GM23248 (cell line): ENCODE measurements at regions not wholly inside any gene's neighbourhood (a gene's known extent, or its start where the extent isn't known, plus 50 kb on each side); places are given as distances from the start of the nearest gene placed in this dataset.

Experiments used
- DNase-seq: peaks from one replicate; pipeline ENCODE4 v3.0.0-alpha.2; 2015
- H2AFZ ChIP-seq: fragments of 200-600 bp; sonication (generic); 2 replicates; pipeline ENCODE4 v1.6.1; 2016; ENCODE audit warnings: antibody characterized with exemption
- H3F3A ChIP-seq: fragments of 200-600 bp; sonication (generic); 2 replicates; pipeline ENCODE4 v1.6.1; 2016; ENCODE audit warnings: mild to moderate bottlenecking, antibody characterized with exemption, mixed run types; ENCODE audit not compliant: insufficient read depth
- H3K27ac ChIP-seq: fragments of 200-600 bp; sonication (generic); 2 replicates; pipeline ENCODE4 v1.5.1; 2016; ENCODE audit warnings: mild to moderate bottlenecking
- H3K27me3 ChIP-seq: fragments of 200-600 bp; sonication (generic); replicated peaks from 2 replicates; pipeline ENCODE4 v1.6.1; 2016; ENCODE audit warnings: mild to moderate bottlenecking; ENCODE audit not compliant: insufficient read depth
- H3K36me3 ChIP-seq: fragments of 200-600 bp; sonication (generic); 2 replicates; pipeline ENCODE4 v1.6.1; 2016; ENCODE audit warnings: low read depth, mild to moderate bottlenecking
- H3K4me1 ChIP-seq: fragments of 200-600 bp; sonication (generic); 2 replicates; pipeline ENCODE4 v1.6.1; 2016; ENCODE audit warnings: mild to moderate bottlenecking; ENCODE audit not compliant: insufficient read depth
- H3K4me2 ChIP-seq: fragments of 200-600 bp; sonication (generic); one replicate; pipeline ENCODE4 v1.6.1; 2016; ENCODE audit warnings: mild to moderate bottlenecking; ENCODE audit not compliant: unreplicated experiment
- H3K4me3 ChIP-seq: fragments of 200-600 bp; sonication (generic); 2 replicates; pipeline ENCODE4 v1.5.1; 2016; ENCODE audit warnings: mild to moderate bottlenecking
- H3K79me2 ChIP-seq: fragments of 200-600 bp; sonication (generic); 2 replicates; pipeline ENCODE4 v1.6.1; 2016; ENCODE audit warnings: mild to moderate bottlenecking; ENCODE audit not compliant: insufficient read depth
- H3K9ac ChIP-seq: fragments of 200-600 bp; sonication (generic); 2 replicates; pipeline ENCODE4 v1.6.1; 2016; ENCODE audit warnings: mild to moderate bottlenecking
- H3K9me2 ChIP-seq: fragments of 200-600 bp; sonication (generic); 2 replicates; pipeline ENCODE4 v1.6.1; 2016; ENCODE audit warnings: mixed run types, mild to moderate bottlenecking, moderate library complexity; ENCODE audit not compliant: insufficient read depth
- H3K9me3 ChIP-seq: fragments of 200-600 bp; sonication (generic); one replicate; pipeline ENCODE4 v1.6.1; 2017; ENCODE audit warnings: low read depth
- H4K20me1 ChIP-seq: fragments of 200-600 bp; sonication (generic); 2 replicates; pipeline ENCODE4 v1.6.0; 2016; ENCODE audit not compliant: insufficient read depth
- EZH2 ChIP-seq: fragments of 200-600 bp; sonication (generic); IDR thresholded peaks from 2 replicates; pipeline ENCODE4 v1.6.1; 2018; ENCODE audit warnings: antibody characterized with exemption, mild to moderate bottlenecking; ENCODE audit not compliant: insufficient read depth, poor library complexity, severe bottlenecking
- EZH2phosphoT487 ChIP-seq: fragments of 200-600 bp; sonication (generic); IDR thresholded peaks from 2 replicates; pipeline ENCODE4 v1.6.1; 2018; ENCODE audit warnings: antibody characterized with exemption, moderate library complexity, mild to moderate bottlenecking, low read depth; ENCODE audit not compliant: insufficient read depth
- WGBS, 2 experiments: methylation state at CpG; one replicate each; pipeline ENCODE4 v1.1.6; 2015 to 2017; ENCODE audit warnings: low lambda C conversion rate in 2 of 2, low coverage in 1 of 2; ENCODE audit errors: missing lambda C conversion rate in 2 of 2; 5-methylcytosine and 5-hydroxymethylcytosine counted together
- in situ Hi-C: fragments of 300-500 bp; cut with MboI; formaldehyde crosslinking; loops from 2 replicates; pipeline ENCODE4 v1.15.0; 2020

DNA sequence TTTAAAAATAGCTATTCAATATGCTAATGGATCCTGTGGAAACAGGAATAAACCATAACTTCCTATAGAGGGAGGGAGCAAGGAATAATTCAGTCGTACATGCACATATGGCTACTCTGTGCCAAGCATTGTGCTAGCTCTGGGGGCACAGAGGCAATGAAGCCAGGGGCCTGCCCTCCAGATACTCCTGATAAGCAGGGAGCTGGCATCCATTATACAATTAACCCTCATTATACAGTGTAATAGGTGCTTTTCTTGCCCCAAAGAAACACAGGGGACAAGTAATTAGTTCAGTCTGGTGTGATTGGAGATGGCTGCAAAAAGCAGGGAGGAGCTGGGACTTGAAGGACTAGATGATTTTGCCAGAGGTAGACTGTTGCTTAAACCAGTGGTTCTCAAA is 200.4 kb downstream of the SREK1 start:
- Histone ChIP-seq H3K4me3 (no peak overlapping the region), H3K4me2 (no peak overlapping the region), H3K9ac (no peak overlapping the region), H3K4me1 (peaks cover 7% of the 10 kb centered on the region; the same call in 1 of the 2 replicates), H3K36me3 (no peaks in the 10 kb centered on the region), H3K9me3 (no peaks in the 10 kb centered on the region), H3F3A (no peaks in the 10 kb centered on the region), H3K79me2 (no peaks in the 10 kb centered on the region), H3K9me2 (no peaks in the 10 kb centered on the region), H4K20me1 (no peaks in the 10 kb centered on the region), H2AFZ (no peak overlapping the region), H3K27me3 (peaks cover 9% of the 10 kb centered on the region), H3K27ac (no peak overlapping the region)
- WGBS, 2 experiments = 39 to 47% methylated on average over 1 of the region's 1 CpG
- in situ Hi-C loops = no loop called here
- TF ChIP-seq EZH2 = no peak
- no peak for TF ChIP-seq EZH2phosphoT487
- DNase-seq = no peak

DNA sequence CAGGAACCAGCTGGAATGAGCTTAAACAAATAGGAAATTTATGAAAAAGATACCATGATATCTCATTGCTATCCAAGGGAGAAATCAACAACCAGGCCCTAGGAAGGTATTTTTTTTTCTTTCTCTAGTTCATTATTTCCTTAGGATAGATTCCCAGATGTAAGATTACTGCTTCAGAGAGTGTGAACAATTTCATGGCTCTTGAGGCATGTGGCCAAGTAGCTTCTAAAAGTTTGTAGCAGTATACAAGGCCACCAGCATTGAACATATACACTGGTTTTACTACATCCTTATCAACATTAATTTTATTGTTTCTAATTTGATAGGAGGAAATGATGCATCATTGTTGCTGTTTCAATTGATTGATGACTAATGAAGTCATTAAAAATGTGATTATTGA is 201.2 kb downstream of the SREK1 start:
- Histone ChIP-seq H3K9me3 (no peaks in the 10 kb centered on the region), H3K79me2 (no peaks in the 10 kb centered on the region), H3K4me3 (no peak overlapping the region), H3K27ac (no peak overlapping the region), H3K4me1 (peaks cover 1% of the 10 kb centered on the region; the same call in 1 of the 2 replicates), H3F3A (no peaks in the 10 kb centered on the region), H2AFZ (no peak overlapping the region), H3K4me2 (no peak overlapping the region), H3K27me3 (peaks cover 16% of the 10 kb centered on the region), H3K9me2 (no peaks in the 10 kb centered on the region), H4K20me1 (no peaks in the 10 kb centered on the region), H3K36me3 (no peaks in the 10 kb centered on the region), H3K9ac (no peak overlapping the region)
- in situ Hi-C loops = no loop called here
- no peak for DNase-seq
- TF ChIP-seq EZH2 = no peak

DNA sequence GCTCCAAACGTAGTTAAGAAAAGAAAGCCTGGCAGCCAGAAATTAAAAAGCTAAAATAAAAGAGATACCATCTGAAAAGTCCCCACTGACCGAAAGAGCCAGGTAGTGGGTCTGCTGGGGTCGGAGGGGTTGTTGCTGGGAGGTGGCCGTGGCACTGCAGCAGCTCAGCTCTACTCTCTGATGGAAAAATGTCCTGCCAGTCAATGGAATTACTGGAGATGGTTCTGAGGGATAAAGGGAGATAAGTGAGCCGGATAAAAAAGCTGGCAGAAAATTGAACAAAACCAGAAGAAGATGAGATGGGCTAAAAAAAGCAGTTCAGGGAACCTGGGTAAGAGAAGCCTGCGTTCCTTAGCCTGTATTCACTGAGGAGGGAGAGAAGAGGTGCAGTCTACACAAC is 202.8 kb downstream of the SREK1 start:
- Histone ChIP-seq H3K27me3 (peaks cover 18% of the 10 kb centered on the region), H3F3A (no peaks in the 10 kb centered on the region), H3K27ac (no peak overlapping the region), H3K79me2 (no peaks in the 10 kb centered on the region), H3K4me2 (no peak overlapping the region), H3K4me1 (no peaks in the 10 kb centered on the region), H3K36me3 (no peaks in the 10 kb centered on the region), H3K4me3 (no peak overlapping the region), H3K9me3 (no peaks in the 10 kb centered on the region), H3K9me2 (no peaks in the 10 kb centered on the region), H4K20me1 (no peaks in the 10 kb centered on the region), H2AFZ (no peak overlapping the region), H3K9ac (no peak overlapping the region)
- no peak for TF ChIP-seq EZH2
- no peak for TF ChIP-seq EZH2phosphoT487
- in situ Hi-C loops = no loop called here
- WGBS, 2 experiments = 40 to 44% methylated on average over 6 of the region's 6 CpGs
- no peak for DNase-seq

DNA sequence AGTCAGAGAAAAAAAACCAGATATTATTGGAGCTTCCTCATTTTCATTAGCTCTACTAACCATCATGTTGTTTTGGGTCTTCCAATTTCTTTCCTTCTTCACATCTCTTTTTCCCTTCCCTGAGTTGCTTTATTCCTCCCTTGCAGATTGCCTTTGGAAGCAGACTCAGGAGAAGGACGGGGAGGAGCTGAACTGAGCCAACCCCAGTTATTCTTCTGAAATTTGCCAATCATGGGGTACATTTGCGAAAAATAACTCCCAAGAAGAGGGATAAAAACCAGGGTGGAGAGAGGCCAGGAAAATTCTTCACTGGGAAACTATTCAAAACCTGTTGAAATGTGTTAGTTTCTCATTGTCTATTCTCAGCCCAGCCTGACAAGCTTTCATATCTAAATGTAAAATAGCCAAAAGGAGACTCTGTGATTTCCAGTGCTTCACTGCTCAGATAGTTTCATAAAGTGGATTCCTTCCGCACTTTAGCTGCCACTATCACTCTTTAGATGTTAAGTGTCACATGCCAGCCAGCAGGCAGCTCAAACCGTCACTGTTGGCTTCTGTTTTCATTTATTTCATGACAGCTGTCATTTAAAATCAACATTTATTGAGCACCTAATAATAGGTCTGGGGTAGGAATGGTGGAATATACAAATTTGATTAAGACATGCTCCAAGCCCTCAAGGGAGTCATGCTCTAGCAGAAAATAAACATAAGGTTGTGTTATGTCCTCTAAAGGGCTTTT is 204.5 kb downstream of the SREK1 start:
- Histone ChIP-seq H3K4me2 (no peak overlapping the region), H3K9ac (no peak overlapping the region), H3K79me2 (no peaks in the 10 kb centered on the region), H3F3A (no peaks in the 10 kb centered on the region), H3K27me3 (peaks cover 18% of the 10 kb centered on the region), H3K27ac (no peak overlapping the region), H3K9me2 (no peaks in the 10 kb centered on the region), H3K9me3 (no peaks in the 10 kb centered on the region), H3K4me1 (no peaks in the 10 kb centered on the region), H2AFZ (no peak overlapping the region), H3K36me3 (no peaks in the 10 kb centered on the region), H4K20me1 (no peaks in the 10 kb centered on the region), H3K4me3 (no peak overlapping the region)
- WGBS, 2 experiments = 1 to 3% methylated on average over 4 of the region's 4 CpGs
- TF ChIP-seq EZH2phosphoT487 (no peak), EZH2 (no peak)
- no peak for DNase-seq
- in situ Hi-C loops = no loop called here

DNA sequence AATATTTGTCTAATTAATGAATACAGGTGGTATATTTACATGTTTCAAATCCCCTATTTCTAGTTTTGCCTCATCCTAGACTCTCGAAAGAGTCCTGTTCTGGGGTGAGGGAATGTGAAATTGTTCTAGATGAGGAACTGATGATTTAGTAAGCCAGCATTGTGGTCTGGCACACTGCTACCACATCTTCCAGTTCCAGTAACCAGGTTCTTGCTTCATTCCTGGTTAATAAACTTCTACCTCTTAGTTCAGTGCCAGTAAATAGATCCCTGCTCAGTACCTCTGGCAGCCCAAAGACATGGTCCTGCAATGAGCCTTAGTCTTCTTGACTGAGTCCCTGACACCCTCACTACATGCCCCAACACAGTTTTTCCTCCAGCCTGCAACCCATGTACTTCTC is 207.7 kb downstream of the SREK1 start:
- H2AFZ ChIP-seq = no peak overlapping the region
- WGBS, 2 experiments = 42 to 56% methylated on average over 1 of the region's 1 CpG
- H4K20me1 ChIP-seq = no peaks in the 10 kb centered on the region
- no peaks in the 10 kb centered on the region for H3F3A ChIP-seq
- H3K9ac ChIP-seq = no peak overlapping the region
- H3K27ac ChIP-seq = no peak overlapping the region
- H3K79me2 ChIP-seq = no peaks in the 10 kb centered on the region
- H3K9me3 ChIP-seq = no peaks in the 10 kb centered on the region
- peaks cover 6% of the 10 kb centered on the region; the same call in 1 of the 2 replicates for H3K4me1 ChIP-seq
- H3K9me2 ChIP-seq = no peaks in the 10 kb centered on the region
- in situ Hi-C loops = no loop called here
- H3K4me2 ChIP-seq = no peak overlapping the region
- DNase-seq = no peak
- no peak overlapping the region for H3K4me3 ChIP-seq
- peaks cover 16% of the 10 kb centered on the region for H3K27me3 ChIP-seq
- no peaks in the 10 kb centered on the region for H3K36me3 ChIP-seq
- TF ChIP-seq EZH2phosphoT487 (no peak), EZH2 (no peak)
